COR-L47 (cell line): ENCODE measurements at regions not wholly inside any gene's neighbourhood (a gene's known extent, or its start where the extent isn't known, plus 50 kb on each side); places are given as distances from the start of the nearest gene placed in this dataset.

Source experiments
- DNase-seq: peaks from one replicate; lab custom pipeline; 2025; lab: John Stamatoyannopoulos, UW

- no peak for DNase-seq
These were observed 350.7 kb upstream of the DCN start for GRCh38 chr12:91533366-91533765.

DNA sequence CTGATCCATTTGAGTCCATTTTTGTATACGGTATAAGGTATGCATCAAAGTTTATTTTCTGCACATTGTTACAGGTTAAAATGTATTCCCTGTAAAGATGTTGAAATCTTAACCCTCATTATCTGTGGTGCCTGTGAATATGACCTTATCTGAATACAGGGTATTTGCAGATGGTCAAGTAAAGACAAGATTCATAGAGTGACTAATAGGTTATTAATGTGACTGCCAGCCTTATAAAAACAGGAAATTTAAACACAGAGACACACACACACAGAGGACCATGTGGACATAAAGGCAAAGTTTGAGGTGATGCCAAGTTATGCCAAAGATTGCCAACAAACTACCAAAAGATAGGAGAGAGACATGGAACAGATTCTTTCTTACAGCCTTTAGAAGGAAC is 347.2 kb upstream of the DCN start:
- no peak for DNase-seq

- DNase-seq: no peak
These were observed 341.2 kb upstream of the DCN start for GRCh38 chr12:91523831-91524230.

- DNase-seq: no peak
These were observed 334.1 kb upstream of the DCN start for GRCh38 chr12:91516695-91517047.

DNA sequence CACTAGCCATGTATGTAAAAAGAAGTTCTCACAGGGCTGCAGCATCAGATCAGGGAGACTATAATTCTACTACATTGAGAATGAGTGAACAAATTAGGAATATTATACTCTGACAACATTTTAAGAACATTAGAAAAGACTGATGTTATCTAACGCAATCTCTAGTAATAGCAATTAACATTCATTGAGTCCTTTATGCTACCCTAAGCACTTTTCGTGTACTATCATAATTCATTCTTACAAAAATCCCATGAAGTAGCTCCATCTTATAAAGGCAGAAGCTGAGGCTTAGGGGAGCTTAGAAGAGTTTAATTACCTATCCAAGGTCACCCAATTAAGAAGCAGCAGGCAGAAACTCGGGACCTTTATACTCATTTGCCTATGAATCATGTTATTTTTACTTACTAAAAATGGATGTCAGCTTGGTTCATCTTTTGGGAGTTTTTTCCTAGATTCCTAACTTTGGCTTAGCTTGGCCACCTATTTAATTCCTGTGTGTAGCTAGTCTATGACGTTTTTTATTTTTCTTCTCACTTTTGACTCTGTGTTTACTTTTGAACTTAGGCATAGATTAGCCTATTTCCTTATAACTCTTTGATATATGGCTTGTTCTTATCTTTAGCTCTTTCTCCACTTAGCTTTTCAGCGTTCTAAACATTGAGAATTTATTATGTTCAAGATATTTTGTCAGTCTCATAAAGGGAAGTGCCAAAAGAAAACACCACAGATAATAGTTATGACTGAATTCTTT is 333.5 kb upstream of the DCN start:
- no peak for DNase-seq

GRCh38 chr12:91513313-91513712 is 330.7 kb upstream of the DCN start:
- no peak for DNase-seq

DNA sequence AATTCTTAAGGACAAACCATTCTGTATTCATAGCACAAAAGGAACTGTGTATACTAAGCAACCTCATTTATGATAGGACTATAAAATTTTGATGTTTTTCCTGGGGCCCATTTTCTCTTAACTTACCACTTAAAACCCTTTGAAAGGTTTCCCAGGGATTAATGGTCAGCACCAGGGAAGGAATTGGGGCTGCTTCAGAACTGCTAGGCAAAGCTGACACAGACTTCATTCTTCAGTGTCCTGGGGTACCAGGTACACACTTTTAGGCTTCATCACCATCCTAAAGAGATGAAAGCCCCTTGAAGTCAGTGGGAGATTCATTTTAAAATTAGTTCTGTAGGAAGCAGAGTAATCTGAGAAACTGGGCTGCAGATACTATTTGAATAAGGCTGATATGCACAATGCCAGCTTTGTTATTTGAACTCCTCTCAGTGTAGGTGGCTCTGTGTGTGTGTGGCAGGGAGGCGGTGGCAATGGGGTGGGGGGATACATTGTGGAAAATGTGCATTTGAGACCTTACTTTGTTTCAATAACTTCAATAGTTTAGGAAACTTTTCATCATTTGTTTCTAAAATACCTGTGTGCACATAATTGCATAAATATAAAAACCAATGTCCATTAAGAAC is 329.3 kb upstream of the DCN start:
- no peak for DNase-seq

GRCh38 chr12:91507754-91508153 is 325.1 kb upstream of the DCN start:
- no peak for DNase-seq

DNA sequence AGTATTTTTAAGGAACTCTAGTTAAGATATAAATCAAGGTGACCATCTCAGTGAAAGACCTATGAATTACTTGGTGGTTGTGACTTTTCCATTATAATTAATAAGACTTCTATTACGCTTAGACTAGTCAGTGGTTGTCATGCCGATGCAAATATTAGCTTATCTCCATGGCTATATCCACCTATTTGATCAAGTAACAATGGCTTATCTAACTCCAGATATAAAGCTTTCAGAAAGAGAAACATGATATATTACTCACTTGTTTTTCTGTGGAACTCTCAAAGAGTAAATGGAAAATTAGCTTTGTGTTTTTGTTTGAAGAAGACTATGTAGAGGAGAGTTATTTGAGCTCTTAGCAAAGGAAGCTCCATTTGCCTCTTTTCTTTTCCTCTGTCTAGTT is 323.8 kb upstream of the DCN start:
- no peak for DNase-seq

GRCh38 chr12:91505006-91505405 is 322.4 kb upstream of the DCN start:
- no peak for DNase-seq

DNA sequence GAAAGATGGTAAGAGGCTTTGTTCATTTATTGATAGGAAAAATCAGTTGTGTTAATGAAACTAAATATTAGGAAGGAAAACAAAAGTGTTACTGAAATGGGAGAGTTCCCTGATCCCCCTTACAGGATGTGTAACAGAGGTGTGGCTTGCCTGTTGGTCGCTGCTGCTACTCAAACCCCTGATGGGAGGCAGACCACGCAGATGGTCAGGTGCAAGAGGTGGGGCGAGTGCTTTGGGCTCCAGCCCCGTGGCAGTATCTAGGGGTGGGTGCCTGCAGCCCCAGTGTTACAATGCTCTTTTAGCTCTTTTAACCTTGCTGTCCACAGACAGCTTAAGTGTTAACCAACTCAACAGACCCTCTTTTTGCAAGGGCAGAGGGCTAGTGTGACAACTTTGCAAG is 319.6 kb upstream of the DCN start:
- DNase-seq: no peak

DNA sequence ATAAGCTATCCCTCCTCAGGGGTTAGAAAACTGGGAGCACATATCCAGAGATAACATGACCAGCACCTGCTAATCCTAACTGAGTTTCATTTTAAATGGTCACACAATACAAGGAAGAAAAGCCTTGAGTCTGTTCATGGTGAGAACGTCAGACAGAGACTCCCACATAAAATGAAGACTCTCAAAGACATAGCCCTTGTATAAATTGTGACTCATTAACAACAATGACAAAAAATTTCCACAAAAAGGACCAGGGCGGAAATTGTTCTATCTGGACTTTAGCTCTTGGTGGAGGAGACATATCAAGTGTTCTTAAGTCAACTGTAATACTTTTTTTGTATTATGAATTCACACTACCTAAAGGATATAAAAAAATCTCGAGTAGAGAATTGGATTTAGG is 313.7 kb upstream of the DCN start:
- no peak for DNase-seq

GRCh38 chr12:91493308-91493707 is 310.7 kb upstream of the DCN start:
- no peak for DNase-seq

GRCh38 chr12:91492648-91493047 is 310.0 kb upstream of the DCN start:
- no peak for DNase-seq

DNA sequence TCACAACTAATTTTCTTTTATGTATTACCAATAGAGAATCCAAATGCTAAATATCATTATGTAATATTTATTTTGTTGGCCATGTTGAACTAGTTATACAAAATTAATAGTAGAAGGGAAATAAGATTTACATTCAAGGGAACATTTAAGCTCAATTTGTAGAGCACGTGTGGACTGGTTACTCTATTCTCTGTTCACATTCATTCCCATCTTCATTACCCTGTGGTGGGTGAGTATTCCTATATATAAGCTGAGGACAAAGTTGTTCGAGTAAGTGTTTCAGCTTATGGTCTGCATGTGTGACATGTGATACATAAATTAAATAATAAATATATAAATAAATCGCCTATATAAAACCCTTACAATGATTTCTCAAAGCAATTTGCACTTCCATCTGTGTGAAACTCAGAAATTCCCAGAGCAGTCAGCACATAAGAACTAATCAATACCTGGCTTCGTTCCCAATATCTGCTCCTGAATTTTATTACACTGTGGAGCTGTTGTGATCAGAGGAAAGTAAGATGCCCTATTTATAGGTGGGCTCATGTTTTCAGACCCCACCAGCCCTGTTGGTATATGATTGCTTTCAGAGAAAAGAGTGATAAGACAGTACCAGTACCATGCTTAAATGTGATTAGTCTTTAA is 308.2 kb upstream of the DCN start:
- no peak for DNase-seq

DNA sequence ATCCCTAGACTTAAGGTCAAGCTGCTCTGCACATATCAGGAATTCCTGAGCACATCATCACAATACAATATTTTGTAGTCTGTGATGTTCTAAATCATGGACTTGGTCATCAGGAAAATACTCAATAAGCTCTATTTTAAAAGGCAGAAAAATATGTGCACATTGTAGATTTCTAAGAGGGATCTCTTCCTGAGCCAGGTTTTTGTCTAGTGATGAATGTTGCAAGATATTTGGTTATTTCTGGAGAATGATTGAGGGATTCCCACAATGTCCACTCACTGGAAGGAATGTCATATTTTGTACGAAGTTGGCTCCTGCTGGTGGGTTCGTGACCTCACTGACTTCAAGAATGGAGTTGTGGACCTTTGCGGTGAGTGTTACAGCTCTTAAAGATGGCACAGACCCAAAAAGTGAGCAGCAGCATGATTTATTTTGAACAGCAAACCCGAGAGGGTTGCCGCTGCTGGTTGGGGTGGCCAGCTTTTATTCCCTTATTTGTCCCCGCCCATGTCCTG is 300.9 kb upstream of the DCN start:
- DNase-seq: no peak

DNA sequence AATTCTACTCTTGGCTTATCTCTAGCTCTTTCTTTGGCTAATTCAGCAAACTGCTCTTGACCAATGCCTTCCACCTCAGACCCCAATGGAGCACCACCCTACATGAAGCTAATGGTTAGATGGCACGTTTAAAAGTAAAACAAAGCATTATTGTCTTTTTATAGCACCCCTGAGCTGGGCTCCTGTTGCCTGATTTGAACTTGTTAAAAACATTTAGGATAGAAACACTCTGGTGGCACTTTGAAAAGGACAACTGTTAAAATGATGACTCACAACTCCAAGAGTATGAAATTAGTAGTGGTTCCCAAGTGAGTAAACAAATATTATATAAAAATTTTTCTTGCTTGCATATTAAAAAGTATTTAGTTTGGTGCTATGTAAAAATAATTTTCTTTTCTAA is 299.6 kb upstream of the DCN start:
- no peak for DNase-seq

DNA sequence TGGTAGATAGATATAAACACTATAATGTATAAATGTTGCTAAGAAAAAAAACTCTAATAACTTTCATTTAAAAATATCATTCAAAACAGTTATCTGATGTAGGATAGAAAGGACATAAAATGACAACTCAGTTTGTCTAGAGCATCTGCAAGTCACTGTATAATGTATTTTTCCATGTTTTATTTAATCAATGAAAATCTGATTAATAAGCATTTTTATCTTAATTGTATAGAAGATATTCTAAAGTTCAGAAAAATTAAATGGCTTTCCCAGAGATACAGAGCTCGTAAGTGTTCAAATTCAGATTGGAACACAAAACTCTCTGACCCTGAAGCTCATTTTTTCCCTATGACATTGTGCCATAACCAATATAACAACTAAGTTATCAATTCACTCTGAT is 295.9 kb upstream of the DCN start:
- no peak for DNase-seq

DNA sequence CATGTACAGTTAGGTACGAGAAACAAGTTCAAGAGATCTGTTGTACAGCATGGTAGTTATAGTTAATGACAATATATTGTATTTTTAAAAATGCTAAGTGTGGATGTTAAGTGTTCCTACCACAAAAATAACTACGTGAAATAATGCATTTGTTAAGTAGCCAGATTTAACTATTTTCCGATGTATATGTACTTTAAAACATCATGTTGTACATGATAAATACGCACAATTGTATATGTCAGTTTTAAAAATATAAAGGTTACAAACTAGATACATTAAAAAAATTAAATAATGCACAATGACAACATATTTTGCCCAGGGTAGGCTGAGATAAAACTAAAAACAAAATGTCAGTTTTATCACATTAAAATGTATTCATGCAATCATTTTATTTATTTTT is 285.1 kb upstream of the DCN start:
- no peak for DNase-seq

DNA sequence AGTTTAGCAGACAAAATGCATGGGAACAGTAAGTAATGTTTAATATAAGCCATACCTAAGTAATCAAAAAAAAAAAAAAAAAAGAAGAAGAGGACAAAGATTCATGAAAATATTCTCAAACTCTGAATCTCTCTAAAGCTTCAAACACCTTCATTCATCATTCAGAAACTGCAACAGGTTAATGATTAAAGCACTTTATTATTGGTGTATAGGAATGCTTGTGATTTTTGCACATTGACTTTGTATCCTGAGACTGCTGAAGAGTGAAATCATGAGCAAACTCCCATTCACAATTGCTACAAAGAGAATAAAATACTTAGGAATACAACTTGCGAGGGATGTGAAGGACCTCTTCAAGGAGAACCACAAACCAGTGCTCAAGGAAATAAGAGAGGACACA is 278.4 kb upstream of the DCN start:
- no peak for DNase-seq

DNA sequence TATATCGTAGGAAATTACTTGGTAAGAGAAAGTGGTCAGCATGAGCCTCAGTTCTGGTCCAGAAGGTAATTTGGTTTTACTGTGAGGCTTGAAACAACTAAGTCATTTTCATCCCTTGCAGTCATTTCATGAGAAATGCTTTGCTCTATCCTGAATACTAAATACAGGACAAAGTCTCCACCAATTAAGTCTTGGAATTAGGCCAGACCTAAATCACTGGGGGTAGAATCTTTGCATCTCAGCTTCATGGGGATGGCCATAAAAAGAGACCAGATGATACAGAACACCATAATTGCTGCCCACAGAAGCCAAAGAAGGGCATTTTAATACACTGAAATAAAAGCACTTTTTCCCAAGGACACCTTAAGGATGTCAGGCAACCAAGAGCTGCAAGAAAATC is 277.9 kb upstream of the DCN start:
- DNase-seq: peak; percentile 73

DNA sequence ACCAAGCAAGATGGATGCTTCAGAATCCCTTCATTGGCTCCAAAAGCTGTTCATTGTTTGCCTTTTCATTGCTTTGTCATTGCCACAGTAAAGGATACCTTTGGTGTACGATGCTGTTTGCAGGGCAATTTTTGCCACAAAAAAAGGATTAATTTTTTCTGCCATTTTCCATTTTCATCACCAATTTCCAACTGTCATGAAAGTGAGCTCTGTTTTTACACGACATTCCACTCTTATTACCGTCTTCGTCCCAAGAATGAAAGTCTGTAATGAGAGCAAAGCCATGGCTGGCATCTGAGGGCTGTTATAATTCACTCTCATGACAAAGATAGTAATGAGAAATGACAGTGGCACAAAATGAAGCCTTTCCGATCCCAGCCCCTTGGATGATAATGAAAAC is 272.7 kb upstream of the DCN start:
- DNase-seq: no peak

DNA sequence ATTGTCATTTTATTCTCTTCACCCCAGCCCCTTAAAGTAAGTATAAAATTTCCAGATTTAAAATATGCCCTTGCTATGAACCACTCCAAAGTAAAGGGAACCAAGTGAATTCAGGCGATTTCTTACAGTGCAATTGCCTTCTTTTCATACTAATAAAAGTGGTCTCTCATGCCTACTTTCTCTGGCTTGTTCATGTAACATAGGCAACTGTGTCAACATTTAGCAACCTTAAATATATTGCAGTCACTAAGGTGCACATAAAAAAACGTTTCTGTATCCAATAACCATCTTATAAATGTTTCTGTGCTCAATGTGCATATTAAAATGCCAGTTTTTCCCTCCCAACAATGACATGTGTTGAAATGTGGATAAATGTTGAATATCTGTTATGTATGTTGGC is 271.6 kb upstream of the DCN start:
- DNase-seq: no peak
